WERI-Rb-1 (cell line): ENCODE measurements at regions not wholly inside any gene's neighbourhood (a gene's known extent, or its start where the extent isn't known, plus 50 kb on each side); places are given as distances from the start of the nearest gene placed in this dataset.
"Not testable (repeated sequence)": the region's sequence is repeated elsewhere in the genome, so short reads cannot be mapped to it uniquely, and the experiment has no call there.

Experiments used
- DNase-seq: peaks from one replicate; pipeline ENCODE4 v3.0.0-alpha.2; 2020
- H3K27ac ChIP-seq: fragments of 250-450 bp; sonication (Bioruptor Pico); 2 replicates; pipeline ENCODE4 v1.5.1; 2020; ENCODE audit warnings: mild to moderate bottlenecking, moderate library complexity
- H3K27me3 ChIP-seq: fragments of 250-450 bp; sonication (Bioruptor Pico); 2 replicates; pipeline ENCODE4 v1.5.1; 2021; ENCODE audit warnings: mild to moderate bottlenecking, low read depth, moderate library complexity; ENCODE audit not compliant: insufficient read depth, severe bottlenecking
- H3K36me3 ChIP-seq: fragments of 250-450 bp; sonication (Bioruptor Pico); 2 replicates; pipeline ENCODE4 v1.5.1; 2020; ENCODE audit warnings: mild to moderate bottlenecking, moderate library complexity
- H3K4me3 ChIP-seq: 2 replicates; pipeline ENCODE4 v1.5.1; 2011; ENCODE audit warnings: low read depth, mild to moderate bottlenecking, control low read depth, low read length
- H3K9me3 ChIP-seq: fragments of 250-450 bp; sonication (Bioruptor Pico); 2 replicates; pipeline ENCODE4 v1.5.1; 2021; ENCODE audit warnings: mild to moderate bottlenecking, moderate library complexity; ENCODE audit not compliant: severe bottlenecking
- TF ChIP-seq, protein P1 (sequence below): IDR thresholded peaks from 2 replicates; pipeline ENCODE4 v1.5.1; 2011; ENCODE audit warnings: low read depth, mild to moderate bottlenecking, control low read depth, inconsistent platforms, low read length

GRCh38 chr5:131000289-131000688 is 164.8 kb downstream of the HINT1 start:
- H3K9me3 ChIP-seq, result no peaks in the 10 kb centered on the region
- no peaks in the 10 kb centered on the region for H3K27me3 ChIP-seq
- no peaks in the 10 kb centered on the region for H3K36me3 ChIP-seq
- TF ChIP-seq, protein P1, sequence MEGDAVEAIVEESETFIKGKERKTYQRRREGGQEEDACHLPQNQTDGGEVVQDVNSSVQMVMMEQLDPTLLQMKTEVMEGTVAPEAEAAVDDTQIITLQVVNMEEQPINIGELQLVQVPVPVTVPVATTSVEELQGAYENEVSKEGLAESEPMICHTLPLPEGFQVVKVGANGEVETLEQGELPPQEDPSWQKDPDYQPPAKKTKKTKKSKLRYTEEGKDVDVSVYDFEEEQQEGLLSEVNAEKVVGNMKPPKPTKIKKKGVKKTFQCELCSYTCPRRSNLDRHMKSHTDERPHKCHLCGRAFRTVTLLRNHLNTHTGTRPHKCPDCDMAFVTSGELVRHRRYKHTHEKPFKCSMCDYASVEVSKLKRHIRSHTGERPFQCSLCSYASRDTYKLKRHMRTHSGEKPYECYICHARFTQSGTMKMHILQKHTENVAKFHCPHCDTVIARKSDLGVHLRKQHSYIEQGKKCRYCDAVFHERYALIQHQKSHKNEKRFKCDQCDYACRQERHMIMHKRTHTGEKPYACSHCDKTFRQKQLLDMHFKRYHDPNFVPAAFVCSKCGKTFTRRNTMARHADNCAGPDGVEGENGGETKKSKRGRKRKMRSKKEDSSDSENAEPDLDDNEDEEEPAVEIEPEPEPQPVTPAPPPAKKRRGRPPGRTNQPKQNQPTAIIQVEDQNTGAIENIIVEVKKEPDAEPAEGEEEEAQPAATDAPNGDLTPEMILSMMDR, result no peak
- DNase-seq, result no peak
- no peak overlapping the region for H3K27ac ChIP-seq
- H3K4me3 ChIP-seq, result no peak overlapping the region

- not testable (repeated sequence) for H3K9me3 ChIP-seq, H3K27ac ChIP-seq, H3K27me3 ChIP-seq, H3K4me3 ChIP-seq, H3K36me3 ChIP-seq, DNase-seq
Observed at GRCh38 chr5:130996720-130997119, 168.3 kb downstream of the HINT1 start.

- Histone ChIP-seq H3K4me3 (no peak overlapping the region), H3K9me3 (no peaks in the 10 kb centered on the region), H3K36me3 (no peaks in the 10 kb centered on the region), H3K27me3 (no peaks in the 10 kb centered on the region), H3K27ac (no peak overlapping the region)
- TF ChIP-seq, protein P1, result no peak
- DNase-seq, result no peak
Observed at GRCh38 chr5:130995851-130996250, 169.2 kb downstream of the HINT1 start.

DNA sequence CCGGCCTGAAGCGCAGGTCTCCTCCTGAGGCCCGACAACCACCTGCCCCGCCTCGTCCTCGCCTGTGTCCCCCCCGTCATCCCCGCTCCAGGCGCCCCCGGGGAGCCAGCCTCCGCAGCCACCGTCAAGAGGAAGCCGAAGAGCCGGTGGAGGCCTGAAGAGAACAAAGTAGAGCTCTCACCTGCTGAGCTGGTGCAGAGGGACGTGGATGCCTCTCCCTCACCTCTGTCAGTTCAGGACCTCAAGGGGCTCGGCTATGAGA is 169.9 kb downstream of the HINT1 start:
- Histone ChIP-seq H3K4me3 (no peak overlapping the region), H3K27ac (no peak overlapping the region), H3K27me3 (no peaks in the 10 kb centered on the region), H3K9me3 (no peaks in the 10 kb centered on the region), H3K36me3 (no peaks in the 10 kb centered on the region)
- TF ChIP-seq, protein P1, result no peak
- no peak for DNase-seq

DNA sequence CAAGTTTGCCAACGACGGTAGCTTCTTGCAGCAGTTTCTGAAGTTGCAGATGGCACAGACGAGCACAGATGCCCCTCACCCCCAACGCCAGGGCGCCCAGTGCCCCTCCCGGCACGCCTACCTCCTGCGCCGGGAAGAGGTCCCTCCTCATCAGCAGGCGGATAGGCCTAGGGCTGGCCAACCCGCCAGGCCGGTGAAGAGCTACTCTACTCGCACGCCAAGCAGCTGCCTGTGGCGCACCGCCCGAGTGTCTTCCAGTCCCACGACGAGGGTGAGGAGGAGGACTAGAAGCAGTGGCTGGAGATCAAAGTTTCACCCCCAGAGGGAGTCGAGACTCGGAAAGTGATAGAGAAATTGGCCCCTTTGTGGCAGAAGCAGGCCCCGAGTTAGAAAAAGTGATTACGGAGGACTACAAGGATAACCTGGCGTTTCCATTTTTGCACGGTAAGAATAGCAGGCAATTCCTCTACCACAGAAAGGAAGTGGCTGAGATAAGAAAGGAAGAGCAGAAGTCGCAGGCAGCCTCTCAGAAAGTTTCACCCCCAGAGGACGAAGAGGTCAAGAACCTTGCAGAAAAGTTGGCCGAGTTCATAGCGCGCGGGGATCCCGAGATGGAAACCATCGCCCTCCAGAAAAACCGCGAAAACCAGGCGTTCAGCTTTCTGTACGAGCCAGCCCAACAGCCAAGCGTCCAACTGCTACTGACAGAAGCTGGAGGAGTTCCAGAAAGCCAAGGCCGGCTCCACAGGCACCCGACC is 170.4 kb downstream of the HINT1 start:
- Histone ChIP-seq H3K9me3 (no peaks in the 10 kb centered on the region), H3K36me3 (no peaks in the 10 kb centered on the region), H3K27ac (no peak overlapping the region), H3K4me3 (no peak overlapping the region), H3K27me3 (no peaks in the 10 kb centered on the region)
- TF ChIP-seq, protein P1, result no peak
- no peak for DNase-seq

- H3K9me3 ChIP-seq, result no peaks in the 10 kb centered on the region
Observed at GRCh38 chr5:130992621-130993020, 172.4 kb downstream of the HINT1 start.

More at GRCh38 chr5:130992621-130993020, 172.4 kb downstream of the HINT1 start:
- no peak for DNase-seq
- H3K27me3 ChIP-seq, result no peaks in the 10 kb centered on the region
- H3K27ac ChIP-seq, result no peak overlapping the region
- H3K36me3 ChIP-seq, result no peaks in the 10 kb centered on the region
- TF ChIP-seq, protein P1, result no peak
- no peak overlapping the region for H3K4me3 ChIP-seq
